Activated CD4-positive, alpha-beta memory T cell treated with anti-CD3 and anti-CD28 coated beads, Interleukin-2, amount 10 ng/mL, durations not matched to agents 7 days and 5 days (primary cell): ENCODE measurements at regions not wholly inside any gene's neighbourhood (a gene's known extent, or its start where the extent isn't known, plus 50 kb on each side); places are given as distances from the start of the nearest gene placed in this dataset.
A peak's percentile ranks its signal among the peaks of the same experiment; 100 is the strongest.

Experiments used
- CTCF ChIA-PET: fragments of 350-600 bp; sonication (Branson Sonifier 250); formaldehyde crosslinking; loops from one replicate; lab custom pipeline; 2021; ENCODE audit warnings: antibody characterized with exemption, inconsistent platforms; lab: Charles Lee
- POLR2A ChIA-PET: fragments of 350-600 bp; sonication (Branson Sonifier 250); formaldehyde crosslinking; loops from one replicate; lab custom pipeline; 2021; ENCODE audit warnings: antibody characterized with exemption; lab: Charles Lee
- DNase-seq: peaks from one replicate; pipeline ENCODE4 v3.0.0-alpha.2; 2020
- H3K27ac Mint-ChIP-seq: one replicate; pipeline ENCODE4 v1.8.0; 2021; ENCODE audit warnings: mild to moderate bottlenecking, mixed read lengths
- H3K27me3 Mint-ChIP-seq: one replicate; pipeline ENCODE4 v1.8.0; 2021; ENCODE audit warnings: mixed read lengths
- H3K36me3 Mint-ChIP-seq: one replicate; pipeline ENCODE4 v1.8.0; 2021; ENCODE audit warnings: low read depth, mixed read lengths
- H3K4me1 Mint-ChIP-seq: one replicate; pipeline ENCODE4 v1.8.0; 2021; ENCODE audit warnings: mixed read lengths
- H3K4me3 Mint-ChIP-seq: one replicate; pipeline ENCODE4 v1.8.0; 2021; ENCODE audit warnings: mild to moderate bottlenecking, mixed read lengths
- H3K9me3 Mint-ChIP-seq: one replicate; pipeline ENCODE4 v1.8.0; 2021; ENCODE audit warnings: mixed read lengths

- Mint-ChIP-seq H3K4me3 (no peak overlapping the region), H3K27ac (no peak overlapping the region), H3K36me3 (no peaks in the 10 kb centered on the region), H3K27me3 (no peaks in the 10 kb centered on the region), H3K4me1 (no peaks in the 10 kb centered on the region), H3K9me3 (no peaks in the 10 kb centered on the region)
- POLR2A ChIA-PET, result no interaction called here
- CTCF ChIA-PET, result interaction anchor here (0.8 to 2.2 kb wide), 3 partner anchors 13 to 945 kb away, joined by 3 to 10 read pairs (median 5); no protein-coding TSS in a partner anchor
- DNase-seq, result no peak
Measured at GRCh38 chr13:108156749-108157148, 58.6 kb downstream of the LIG4 start.

- CTCF ChIA-PET, result interaction anchor here (0.7 to 2.2 kb wide), 13 partner anchors 8 to 950 kb away, joined by 3 to 12 read pairs (median 3); no protein-coding TSS in a partner anchor
- peak; percentile 46 for DNase-seq
- Mint-ChIP-seq H3K4me3 (no peak overlapping the region), H3K9me3 (no peaks in the 10 kb centered on the region), H3K27ac (no peak overlapping the region), H3K36me3 (no peaks in the 10 kb centered on the region), H3K27me3 (no peaks in the 10 kb centered on the region), H3K4me1 (no peaks in the 10 kb centered on the region)
- POLR2A ChIA-PET, result no interaction called here
Measured at GRCh38 chr13:108155185-108156106, 59.9 kb downstream of the LIG4 start.

- CTCF ChIA-PET, result interaction anchor here (0.8 to 2.2 kb wide), 2 partner anchors 10 to 15 kb away, joined by 3 to 10 read pairs; no protein-coding TSS in a partner anchor
- no peaks in the 10 kb centered on the region for H3K4me1 Mint-ChIP-seq
- DNase-seq, result no peak
Measured at GRCh38 chr13:108154421-108154858, 60.9 kb downstream of the LIG4 start.

GRCh38 chr13:108146642-108147041 lies 68.7 kb downstream of the LIG4 start:
- POLR2A ChIA-PET, result no interaction called here
- CTCF ChIA-PET, result interaction anchor here (1.1 kb wide), 1 partner anchor 9 kb away, joined by 4 read pairs; no protein-coding TSS in a partner anchor
- Mint-ChIP-seq H3K27me3 (no peaks in the 10 kb centered on the region), H3K4me3 (no peak overlapping the region), H3K36me3 (no peaks in the 10 kb centered on the region), H3K9me3 (no peaks in the 10 kb centered on the region), H3K27ac (no peak overlapping the region), H3K4me1 (no peaks in the 10 kb centered on the region)
- DNase-seq, result no peak

More at GRCh38 chr13:108154421-108154858, 60.9 kb downstream of the LIG4 start:
- Mint-ChIP-seq H3K4me3 (no peak overlapping the region), H3K9me3 (no peaks in the 10 kb centered on the region), H3K27me3 (no peaks in the 10 kb centered on the region), H3K27ac (no peak overlapping the region), H3K36me3 (no peaks in the 10 kb centered on the region)
- POLR2A ChIA-PET, result interaction anchor here (1.0 kb wide), 1 partner anchor 284 kb away, joined by 3 read pairs; no protein-coding TSS in a partner anchor

- no peak overlapping the region for H3K27ac Mint-ChIP-seq
- H3K4me1 Mint-ChIP-seq, result no peaks in the 10 kb centered on the region
- no peaks in the 10 kb centered on the region for H3K27me3 Mint-ChIP-seq
- DNase-seq, result no peak
- CTCF ChIA-PET, result interaction anchor here (2.9 kb wide), 1 partner anchor 13 kb away, joined by 9 read pairs; no protein-coding TSS in a partner anchor
- no peaks in the 10 kb centered on the region for H3K9me3 Mint-ChIP-seq
- POLR2A ChIA-PET, result no interaction called here
- no peaks in the 10 kb centered on the region for H3K36me3 Mint-ChIP-seq
- H3K4me3 Mint-ChIP-seq, result no peak overlapping the region
Measured at GRCh38 chr13:108142702-108143436, 72.5 kb downstream of the LIG4 start.

- POLR2A ChIA-PET, result no interaction called here
- Mint-ChIP-seq H3K4me1 (no peaks in the 10 kb centered on the region), H3K27ac (no peak overlapping the region), H3K27me3 (peaks cover 2% of the 10 kb centered on the region), H3K9me3 (no peaks in the 10 kb centered on the region), H3K36me3 (no peaks in the 10 kb centered on the region), H3K4me3 (no peak overlapping the region)
- no peak for DNase-seq
- CTCF ChIA-PET, result no interaction called here
Measured at GRCh38 chr13:108137176-108137575, 78.2 kb downstream of the LIG4 start.

- DNase-seq, result no peak
- ChIA-PET CTCF (no interaction called here), POLR2A (no interaction called here)
- H3K27ac Mint-ChIP-seq, result no peak overlapping the region
- H3K4me1 Mint-ChIP-seq, result no peaks in the 10 kb centered on the region
- H3K36me3 Mint-ChIP-seq, result no peaks in the 10 kb centered on the region
- no peaks in the 10 kb centered on the region for H3K9me3 Mint-ChIP-seq
- no peak overlapping the region for H3K4me3 Mint-ChIP-seq
- no peaks in the 10 kb centered on the region for H3K27me3 Mint-ChIP-seq
Measured at GRCh38 chr13:108127406-108127805, 87.9 kb downstream of the LIG4 start.

- POLR2A ChIA-PET, result no interaction called here
Measured at GRCh38 chr13:108126056-108126455, 89.3 kb downstream of the LIG4 start.

GRCh38 chr13:108121406-108121805 lies 93.9 kb downstream of the LIG4 start:
- H3K36me3 Mint-ChIP-seq, result no peaks in the 10 kb centered on the region
- no peaks in the 10 kb centered on the region for H3K9me3 Mint-ChIP-seq
- H3K27me3 Mint-ChIP-seq, result no peaks in the 10 kb centered on the region
- no peaks in the 10 kb centered on the region for H3K4me1 Mint-ChIP-seq
- ChIA-PET POLR2A (no interaction called here), CTCF (no interaction called here)
- DNase-seq, result no peak
- H3K4me3 Mint-ChIP-seq, result no peak overlapping the region
- no peak overlapping the region for H3K27ac Mint-ChIP-seq

More at GRCh38 chr13:108126056-108126455, 89.3 kb downstream of the LIG4 start:
- Mint-ChIP-seq H3K9me3 (no peaks in the 10 kb centered on the region), H3K27me3 (no peaks in the 10 kb centered on the region), H3K4me3 (no peak overlapping the region), H3K4me1 (no peaks in the 10 kb centered on the region), H3K27ac (no peak overlapping the region), H3K36me3 (no peaks in the 10 kb centered on the region)
- CTCF ChIA-PET, result no interaction called here
- no peak for DNase-seq

GRCh38 chr13:108120856-108121255 lies 94.5 kb downstream of the LIG4 start:
- Mint-ChIP-seq H3K4me1 (no peaks in the 10 kb centered on the region), H3K9me3 (no peaks in the 10 kb centered on the region), H3K36me3 (no peaks in the 10 kb centered on the region), H3K27ac (no peak overlapping the region), H3K27me3 (no peaks in the 10 kb centered on the region), H3K4me3 (no peak overlapping the region)
- ChIA-PET POLR2A (no interaction called here), CTCF (no interaction called here)
- DNase-seq, result no peak

GRCh38 chr13:108120302-108120701 lies 95.0 kb downstream of the LIG4 start:
- Mint-ChIP-seq H3K27me3 (no peaks in the 10 kb centered on the region), H3K9me3 (no peaks in the 10 kb centered on the region), H3K36me3 (no peaks in the 10 kb centered on the region), H3K27ac (no peak overlapping the region), H3K4me3 (no peak overlapping the region), H3K4me1 (no peaks in the 10 kb centered on the region)
- CTCF ChIA-PET, result no interaction called here
- POLR2A ChIA-PET, result no interaction called here
- no peak for DNase-seq

GRCh38 chr13:108115738-108116137 lies 99.6 kb downstream of the LIG4 start:
- no peaks in the 10 kb centered on the region for H3K9me3 Mint-ChIP-seq
- ChIA-PET CTCF (no interaction called here), POLR2A (no interaction called here)
- H3K36me3 Mint-ChIP-seq, result no peaks in the 10 kb centered on the region
- no peak for DNase-seq
- no peaks in the 10 kb centered on the region for H3K4me1 Mint-ChIP-seq
- H3K27ac Mint-ChIP-seq, result no peak overlapping the region
- no peaks in the 10 kb centered on the region for H3K27me3 Mint-ChIP-seq
- no peak overlapping the region for H3K4me3 Mint-ChIP-seq

- Mint-ChIP-seq H3K9me3 (no peaks in the 10 kb centered on the region), H3K36me3 (no peaks in the 10 kb centered on the region), H3K4me3 (no peak overlapping the region), H3K27me3 (no peaks in the 10 kb centered on the region), H3K4me1 (no peaks in the 10 kb centered on the region), H3K27ac (no peak overlapping the region)
- CTCF ChIA-PET, result no interaction called here
- POLR2A ChIA-PET, result no interaction called here
- no peak for DNase-seq
Measured at GRCh38 chr13:108113407-108113806, 101.9 kb downstream of the LIG4 start.
